ENCODE measurements at regions not wholly inside any gene's neighbourhood (a gene's known extent, or its start where the extent isn't known, plus 50 kb on each side); places are given as distances from the start of the nearest gene placed in this dataset.

DNA sequence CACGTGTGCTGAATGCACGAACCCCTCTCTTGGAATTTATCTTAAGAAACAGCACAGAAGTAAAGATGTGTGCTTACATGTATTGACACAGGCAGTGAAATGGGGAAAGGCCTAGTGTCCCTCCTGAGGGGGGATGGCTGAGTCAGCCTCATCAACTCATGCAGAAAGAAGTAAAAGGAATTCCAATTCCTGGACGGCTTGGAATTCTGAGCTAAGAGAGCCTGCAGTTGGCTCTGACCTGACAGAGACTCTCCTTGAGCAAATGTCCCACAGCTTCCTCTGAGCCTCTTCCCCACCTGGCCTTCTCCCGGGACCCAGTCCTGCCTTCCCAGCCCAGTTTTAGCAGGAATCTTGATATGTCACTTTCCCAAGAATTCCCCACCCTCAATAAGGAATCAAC is 542.4 kb upstream of the ADARB2 start:
- TF ChIP-seq, protein P1, sequence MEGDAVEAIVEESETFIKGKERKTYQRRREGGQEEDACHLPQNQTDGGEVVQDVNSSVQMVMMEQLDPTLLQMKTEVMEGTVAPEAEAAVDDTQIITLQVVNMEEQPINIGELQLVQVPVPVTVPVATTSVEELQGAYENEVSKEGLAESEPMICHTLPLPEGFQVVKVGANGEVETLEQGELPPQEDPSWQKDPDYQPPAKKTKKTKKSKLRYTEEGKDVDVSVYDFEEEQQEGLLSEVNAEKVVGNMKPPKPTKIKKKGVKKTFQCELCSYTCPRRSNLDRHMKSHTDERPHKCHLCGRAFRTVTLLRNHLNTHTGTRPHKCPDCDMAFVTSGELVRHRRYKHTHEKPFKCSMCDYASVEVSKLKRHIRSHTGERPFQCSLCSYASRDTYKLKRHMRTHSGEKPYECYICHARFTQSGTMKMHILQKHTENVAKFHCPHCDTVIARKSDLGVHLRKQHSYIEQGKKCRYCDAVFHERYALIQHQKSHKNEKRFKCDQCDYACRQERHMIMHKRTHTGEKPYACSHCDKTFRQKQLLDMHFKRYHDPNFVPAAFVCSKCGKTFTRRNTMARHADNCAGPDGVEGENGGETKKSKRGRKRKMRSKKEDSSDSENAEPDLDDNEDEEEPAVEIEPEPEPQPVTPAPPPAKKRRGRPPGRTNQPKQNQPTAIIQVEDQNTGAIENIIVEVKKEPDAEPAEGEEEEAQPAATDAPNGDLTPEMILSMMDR (IDR thresholded peaks at IDR 0.05), result no peak
- no peak overlapping the region for H3K4me3 Mint-ChIP-seq
- H3K27ac Mint-ChIP-seq, result no peak overlapping the region
- no peaks in the 10 kb centered on the region; the same call in none of the 2 replicates for H3K27me3 Mint-ChIP-seq (ENCODE audit: insufficient read depth)
- H3K36me3 Mint-ChIP-seq (ENCODE audit: low read depth), result no peaks in the 10 kb centered on the region
- DNase-seq, result no peak
- peaks cover 58% of the 10 kb centered on the region for H3K9me3 Mint-ChIP-seq
- no peaks in the 10 kb centered on the region for H3K4me1 Mint-ChIP-seq (ENCODE audit: low read depth)

DNA sequence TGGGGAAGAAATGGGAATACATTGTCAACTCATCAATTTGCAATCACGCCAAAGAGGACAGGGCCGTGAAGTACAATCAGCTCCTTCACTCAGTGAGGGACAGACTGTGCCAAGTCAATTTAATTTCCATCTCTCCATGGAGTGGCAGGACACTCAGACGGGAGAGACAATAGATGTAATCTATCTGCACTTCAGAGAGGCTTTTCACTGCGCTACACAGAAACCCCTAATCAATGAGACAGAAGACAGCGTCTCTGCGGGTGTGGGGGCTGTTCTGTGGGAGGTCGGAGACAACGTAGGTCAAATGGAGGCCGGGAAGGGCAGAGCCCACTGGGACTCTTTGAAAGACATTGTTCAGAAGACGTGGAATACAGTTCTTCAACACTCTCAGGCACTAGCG is 541.0 kb upstream of the ADARB2 start:
- no peaks in the 10 kb centered on the region for H3K4me1 Mint-ChIP-seq (ENCODE audit: low read depth)
- DNase-seq, result no peak

DNA sequence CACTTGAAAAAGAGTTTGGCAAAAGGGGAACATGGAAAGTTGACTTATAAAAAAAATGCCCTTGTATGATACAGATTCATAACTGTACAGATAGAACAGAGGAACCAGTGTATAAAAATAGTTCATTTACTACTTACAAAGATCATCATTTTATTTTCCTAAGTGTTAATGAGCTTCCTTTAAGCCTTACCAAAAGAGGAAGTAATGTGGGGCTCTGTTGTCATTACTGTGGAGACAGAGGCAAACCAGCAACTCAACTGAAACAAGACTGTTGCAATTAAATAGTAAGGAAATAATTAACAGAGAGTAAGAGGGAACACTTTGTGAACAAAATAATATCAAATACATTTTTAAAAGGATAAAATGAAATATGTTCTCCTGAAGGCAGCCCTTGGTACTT is 526.2 kb upstream of the ADARB2 start:
- TF ChIP-seq, protein P1 (IDR thresholded peaks at IDR 0.05), result no peak
- no peak overlapping the region for H3K27ac Mint-ChIP-seq
- no peak for DNase-seq
- no peaks in the 10 kb centered on the region for H3K4me1 Mint-ChIP-seq (ENCODE audit: low read depth)
- peaks cover 25% of the 10 kb centered on the region for H3K9me3 Mint-ChIP-seq
- H3K27me3 Mint-ChIP-seq (ENCODE audit: insufficient read depth), result no peaks in the 10 kb centered on the region
- no peak overlapping the region for H3K4me3 Mint-ChIP-seq
- H3K36me3 Mint-ChIP-seq (ENCODE audit: low read depth), result no peaks in the 10 kb centered on the region; the same call in 1 of the 2 replicates

More for the DNA sequence above, 541.0 kb upstream of the ADARB2 start:
- Mint-ChIP-seq H3K27ac (no peak overlapping the region), H3K36me3 (ENCODE audit: low read depth) (no peaks in the 10 kb centered on the region), H3K4me3 (no peak overlapping the region), H3K9me3 (peaks cover 55% of the 10 kb centered on the region), H3K27me3 (ENCODE audit: insufficient read depth) (no peaks in the 10 kb centered on the region; the same call in none of the 2 replicates)
- TF ChIP-seq, protein P1 (IDR thresholded peaks at IDR 0.05), result no peak

DNA sequence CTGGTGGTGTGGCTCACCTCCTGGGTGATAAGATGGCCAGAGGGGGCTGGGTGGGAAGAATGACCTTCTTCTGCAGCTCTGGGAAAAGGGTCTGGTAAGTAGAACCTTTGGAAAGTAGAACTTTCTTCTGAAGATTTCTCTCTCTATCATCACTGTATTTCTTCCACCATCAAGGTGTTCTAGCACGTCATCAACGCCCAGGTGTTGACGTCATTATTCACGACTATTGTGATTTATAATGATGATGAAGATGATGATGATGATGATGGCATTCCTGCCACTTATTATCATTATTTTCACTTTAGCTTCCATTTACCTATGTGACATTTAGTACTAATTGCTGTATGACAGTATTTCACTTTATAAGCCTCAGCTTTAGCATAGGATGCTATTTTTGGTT is 525.6 kb upstream of the ADARB2 start:
- TF ChIP-seq, protein P1 (IDR thresholded peaks at IDR 0.05), result no peak
- Mint-ChIP-seq H3K27me3 (ENCODE audit: insufficient read depth) (no peaks in the 10 kb centered on the region; the same call in 1 of the 2 replicates), H3K9me3 (peaks cover 19% of the 10 kb centered on the region), H3K36me3 (ENCODE audit: low read depth) (no peaks in the 10 kb centered on the region; the same call in 1 of the 2 replicates), H3K27ac (no peak overlapping the region), H3K4me3 (no peak overlapping the region), H3K4me1 (ENCODE audit: low read depth) (no peaks in the 10 kb centered on the region)
- no peak for DNase-seq

DNA sequence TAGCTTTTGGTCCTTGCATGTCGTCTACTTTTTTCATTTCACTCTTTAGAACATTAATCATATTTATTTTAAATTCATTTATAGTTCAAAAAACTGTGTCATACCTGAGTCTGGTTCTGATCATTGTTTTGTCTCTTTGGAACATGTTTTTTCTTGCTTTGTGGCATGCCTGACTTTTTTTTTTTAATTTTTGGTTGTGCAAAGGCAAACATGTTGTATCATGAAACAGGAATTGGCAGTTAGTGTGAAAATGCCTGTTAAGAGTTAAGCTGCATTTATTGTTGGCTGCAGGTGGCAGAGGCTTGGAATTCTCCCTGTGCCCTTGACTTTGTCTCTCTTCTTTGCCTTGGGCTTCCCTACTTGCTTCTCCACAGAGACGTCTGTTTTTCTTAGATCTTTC is 525.0 kb upstream of the ADARB2 start:
- no peak overlapping the region for H3K4me3 Mint-ChIP-seq
- no peak for DNase-seq
- H3K27me3 Mint-ChIP-seq (ENCODE audit: insufficient read depth), result no peaks in the 10 kb centered on the region; the same call in 1 of the 2 replicates
- H3K27ac Mint-ChIP-seq, result no peak overlapping the region
- H3K4me1 Mint-ChIP-seq (ENCODE audit: low read depth), result no peaks in the 10 kb centered on the region
- peaks cover 21% of the 10 kb centered on the region for H3K9me3 Mint-ChIP-seq
- H3K36me3 Mint-ChIP-seq (ENCODE audit: low read depth), result no peaks in the 10 kb centered on the region; the same call in 1 of the 2 replicates
- TF ChIP-seq, protein P1 (IDR thresholded peaks at IDR 0.05), result no peak

DNA sequence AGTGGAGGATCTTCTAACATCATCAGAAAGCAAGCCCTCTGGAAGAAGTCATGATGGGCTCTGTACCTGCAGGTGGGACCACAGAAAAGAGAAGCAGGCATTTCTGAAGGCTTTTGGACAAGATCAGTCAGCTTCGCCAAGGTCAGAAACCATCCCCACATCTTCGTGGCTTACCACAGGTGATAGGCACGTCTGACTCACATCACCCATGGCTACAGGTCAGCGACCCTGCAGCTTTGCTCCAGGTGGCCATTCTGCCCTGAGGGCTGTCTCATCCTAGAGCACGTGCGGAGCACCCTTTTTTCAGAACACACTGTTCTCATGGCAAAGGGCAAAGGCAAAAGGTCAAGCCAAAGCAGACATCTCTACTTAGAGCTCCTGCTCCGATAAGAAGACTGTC is 518.9 kb upstream of the ADARB2 start:
- Mint-ChIP-seq H3K4me1 (ENCODE audit: low read depth) (no peaks in the 10 kb centered on the region), H3K9me3 (peaks cover 26% of the 10 kb centered on the region), H3K27me3 (ENCODE audit: insufficient read depth) (peaks cover 2% of the 10 kb centered on the region), H3K27ac (no peak overlapping the region), H3K36me3 (ENCODE audit: low read depth) (no peaks in the 10 kb centered on the region; the same call in 1 of the 2 replicates), H3K4me3 (no peak overlapping the region)
- TF ChIP-seq, protein P1 (IDR thresholded peaks at IDR 0.05), result no peak
- DNase-seq, result no peak

All from HFFc6 (cell line).